ENCODE measurements at regions not wholly inside any gene's neighbourhood (a gene's known extent, or its start where the extent isn't known, plus 50 kb on each side); places are given as distances from the start of the nearest gene placed in this dataset.

DNA sequence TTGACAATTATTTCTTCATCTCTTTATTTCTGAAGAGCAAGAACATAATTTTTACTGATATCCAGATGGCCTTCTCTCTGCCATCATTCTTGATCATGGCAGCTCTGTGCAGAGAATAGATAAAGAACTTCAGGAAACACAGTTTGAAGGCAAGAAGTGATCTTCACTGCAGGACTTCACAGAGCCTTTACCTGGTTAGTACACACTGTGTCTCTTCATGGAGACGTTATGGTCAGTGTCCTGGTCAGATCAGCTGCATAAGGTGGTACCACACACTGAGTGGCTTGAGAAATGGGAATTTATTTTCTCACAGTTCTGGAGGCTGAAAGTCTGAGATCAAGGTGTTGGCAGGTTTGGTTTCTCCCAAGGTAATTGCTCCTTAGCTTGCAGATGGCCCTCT, 129.5 kb downstream of the UTP18 start:
- TF ChIP-seq, protein P1, sequence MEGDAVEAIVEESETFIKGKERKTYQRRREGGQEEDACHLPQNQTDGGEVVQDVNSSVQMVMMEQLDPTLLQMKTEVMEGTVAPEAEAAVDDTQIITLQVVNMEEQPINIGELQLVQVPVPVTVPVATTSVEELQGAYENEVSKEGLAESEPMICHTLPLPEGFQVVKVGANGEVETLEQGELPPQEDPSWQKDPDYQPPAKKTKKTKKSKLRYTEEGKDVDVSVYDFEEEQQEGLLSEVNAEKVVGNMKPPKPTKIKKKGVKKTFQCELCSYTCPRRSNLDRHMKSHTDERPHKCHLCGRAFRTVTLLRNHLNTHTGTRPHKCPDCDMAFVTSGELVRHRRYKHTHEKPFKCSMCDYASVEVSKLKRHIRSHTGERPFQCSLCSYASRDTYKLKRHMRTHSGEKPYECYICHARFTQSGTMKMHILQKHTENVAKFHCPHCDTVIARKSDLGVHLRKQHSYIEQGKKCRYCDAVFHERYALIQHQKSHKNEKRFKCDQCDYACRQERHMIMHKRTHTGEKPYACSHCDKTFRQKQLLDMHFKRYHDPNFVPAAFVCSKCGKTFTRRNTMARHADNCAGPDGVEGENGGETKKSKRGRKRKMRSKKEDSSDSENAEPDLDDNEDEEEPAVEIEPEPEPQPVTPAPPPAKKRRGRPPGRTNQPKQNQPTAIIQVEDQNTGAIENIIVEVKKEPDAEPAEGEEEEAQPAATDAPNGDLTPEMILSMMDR (IDR thresholded peaks at IDR 0.05; ENCODE audit: low read depth, low read length), result no peak
- TF ChIP-seq EZH2phosphoT487 (IDR thresholded peaks at IDR 0.05; ENCODE audit: low read depth), result no peak
